ENCODE measurements at regions not wholly inside any gene's neighbourhood (a gene's known extent, or its start where the extent isn't known, plus 50 kb on each side); places are given as distances from the start of the nearest gene placed in this dataset.
"Not testable (repeated sequence)": the region's sequence is repeated elsewhere in the genome, so short reads cannot be mapped to it uniquely, and the experiment has no call there.

GRCh38 chr13:106089261-106089980 is 446.0 kb downstream of the EFNB2 start:
- DNase-seq, result no peak

- DNase-seq, result no peak
Measured at GRCh38 chr13:106088085-106088484, 447.4 kb downstream of the EFNB2 start.

GRCh38 chr13:106087201-106087600 is 448.3 kb downstream of the EFNB2 start:
- DNase-seq, result no peak

- no peak for DNase-seq
Measured at GRCh38 chr13:106083620-106084350, 451.7 kb downstream of the EFNB2 start.

- DNase-seq, result not testable (repeated sequence)
Measured at GRCh38 chr13:106081221-106081620, 454.2 kb downstream of the EFNB2 start.

GRCh38 chr13:106078191-106078590 is 457.3 kb downstream of the EFNB2 start:
- no peak for DNase-seq

- no peak for DNase-seq
Measured at GRCh38 chr13:106077017-106077416, 458.4 kb downstream of the EFNB2 start.

GRCh38 chr13:106072014-106072413 is 463.4 kb downstream of the EFNB2 start:
- DNase-seq, result no peak

- DNase-seq, result no peak
Measured at GRCh38 chr13:106063591-106064313, 471.7 kb downstream of the EFNB2 start.

GRCh38 chr13:106061781-106062180 is 473.7 kb downstream of the EFNB2 start:
- DNase-seq, result no peak

GRCh38 chr13:106056851-106057250 is 478.6 kb downstream of the EFNB2 start:
- DNase-seq, result no peak

GRCh38 chr13:106052200-106052767 is 483.2 kb downstream of the EFNB2 start:
- DNase-seq, result no peak

- no peak for DNase-seq
Measured at GRCh38 chr13:106049171-106049570, 486.3 kb downstream of the EFNB2 start.

GRCh38 chr13:106048386-106048785 is 487.1 kb downstream of the EFNB2 start:
- no peak for DNase-seq

GRCh38 chr13:106047859-106048258 is 487.6 kb downstream of the EFNB2 start:
- no peak for DNase-seq

GRCh38 chr13:106042996-106043581 is 492.4 kb downstream of the EFNB2 start:
- DNase-seq, result no peak

GRCh38 chr13:106041445-106041844 is 494.0 kb downstream of the EFNB2 start:
- DNase-seq, result no peak

GRCh38 chr13:106038752-106039151 is 496.7 kb downstream of the EFNB2 start:
- DNase-seq, result no peak

GRCh38 chr13:106036870-106037269 is 498.6 kb downstream of the EFNB2 start:
- DNase-seq, result no peak

- DNase-seq, result no peak
Measured at GRCh38 chr13:106034201-106034600, 501.3 kb downstream of the EFNB2 start.

GRCh38 chr13:106033659-106034058 is 501.8 kb downstream of the EFNB2 start:
- no peak for DNase-seq

- no peak for DNase-seq
Measured at GRCh38 chr13:106032441-106032840, 503.0 kb downstream of the EFNB2 start.

GRCh38 chr13:106029676-106030290 is 505.7 kb downstream of the EFNB2 start:
- DNase-seq, result no peak
